ENCODE measurements at regions not wholly inside any gene's neighbourhood (a gene's known extent, or its start where the extent isn't known, plus 50 kb on each side); places are given as distances from the start of the nearest gene placed in this dataset.

DNA sequence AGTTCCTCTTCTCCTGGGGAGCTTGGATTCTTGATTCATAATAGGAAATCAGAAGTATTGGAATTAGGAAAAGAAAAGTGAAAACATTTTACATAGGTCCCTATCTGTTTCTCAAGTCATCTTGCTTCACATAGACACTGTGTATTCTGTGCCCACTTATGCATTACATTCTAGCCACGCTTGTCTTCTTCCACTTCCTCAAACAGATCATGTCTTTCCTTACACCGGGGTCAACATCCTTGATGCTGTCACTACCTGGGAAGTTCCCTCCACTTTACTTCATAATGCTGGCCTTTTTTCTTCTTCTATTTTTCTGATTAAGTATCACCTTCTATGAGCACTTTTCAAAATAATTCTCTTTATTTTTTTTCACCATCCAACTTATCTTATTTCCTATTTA is 606.4 kb upstream of the CDH8 start:
- intact Hi-C loops (cut with DNase I): no loop called here
- Histone ChIP-seq H3K9me3 (no peaks in the 10 kb centered on the region), H3K4me3 (no peak overlapping the region), H3K9ac (ENCODE audit: low read depth in 2 of 2, low read length in 2 of 2) (no peak overlapping the region), H3K27me3 (no peaks in the 10 kb centered on the region), H3K36me3 (no peaks in the 10 kb centered on the region), H3K27ac (no peak overlapping the region), H3K4me1 (no peaks in the 10 kb centered on the region)
- no peak for TF ChIP-seq CTCF (IDR thresholded peaks at IDR 0.05)
- no peak for DNase-seq

- DNase-seq: no peak
- H3K36me3 ChIP-seq: no peaks in the 10 kb centered on the region
- H3K9ac ChIP-seq (ENCODE audit: low read depth in 2 of 2, low read length in 2 of 2): no peak overlapping the region
- H3K27ac ChIP-seq: no peak overlapping the region
- H3K9me3 ChIP-seq: no peaks in the 10 kb centered on the region
- H3K27me3 ChIP-seq: no peaks in the 10 kb centered on the region
- no peaks in the 10 kb centered on the region for H3K4me1 ChIP-seq
- no peak for TF ChIP-seq CTCF (IDR thresholded peaks at IDR 0.05)
- no peak overlapping the region for H3K4me3 ChIP-seq
- intact Hi-C loops (cut with DNase I): no loop called here
Measured at GRCh38 chr16:62639890-62640289, 603.7 kb upstream of the CDH8 start.

DNA sequence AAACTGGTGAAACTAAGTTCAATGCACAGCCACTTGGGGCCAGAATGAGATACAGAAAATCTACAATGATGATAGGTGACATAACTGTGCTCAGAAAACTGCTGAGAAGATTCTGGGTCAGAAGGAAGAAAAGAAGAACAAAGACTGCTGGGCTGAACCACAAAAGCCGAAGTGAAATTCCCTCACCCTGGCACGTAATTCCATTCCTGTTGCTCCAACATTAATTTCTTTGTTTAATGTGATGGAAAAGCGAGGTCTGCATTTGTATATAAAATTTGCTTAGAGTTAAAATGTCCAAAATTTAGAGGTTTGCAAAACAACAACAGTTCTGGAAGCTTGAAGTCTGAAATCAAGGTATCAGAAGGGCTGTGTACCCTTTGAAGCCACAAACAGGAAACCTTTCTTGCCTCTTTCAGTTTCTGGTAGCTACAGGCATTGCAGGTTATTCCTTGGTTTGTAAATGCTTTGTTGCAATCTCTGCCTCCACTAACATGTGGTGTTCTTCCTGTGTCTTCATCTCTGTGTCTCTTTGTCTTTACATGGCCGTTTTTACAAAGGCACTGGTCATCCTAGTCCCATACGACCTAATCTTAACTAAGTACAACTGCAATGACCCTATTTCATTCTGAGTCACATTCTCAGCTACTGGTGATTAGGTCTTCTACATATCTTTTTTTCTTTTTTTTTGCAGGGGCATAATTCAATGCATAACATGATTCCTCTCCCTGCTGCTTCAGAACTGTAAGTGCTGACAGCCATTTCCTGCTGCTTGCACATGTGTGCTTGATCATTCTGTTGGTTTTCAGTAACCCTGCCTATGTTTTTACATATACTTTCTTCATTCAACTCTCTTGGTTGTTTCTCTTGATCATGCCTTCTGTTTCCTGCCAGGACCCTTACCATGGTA is 603.0 kb upstream of the CDH8 start:
- H3K4me3 ChIP-seq: no peak overlapping the region
- H3K27ac ChIP-seq: no peak overlapping the region
- intact Hi-C loops (cut with DNase I): no loop called here
- DNase-seq: no peak
- no peaks in the 10 kb centered on the region for H3K36me3 ChIP-seq
- H3K9ac ChIP-seq (ENCODE audit: low read depth in 2 of 2, low read length in 2 of 2): no peak overlapping the region
- H3K9me3 ChIP-seq: no peaks in the 10 kb centered on the region
- H3K4me1 ChIP-seq: no peaks in the 10 kb centered on the region
- no peak for TF ChIP-seq CTCF (IDR thresholded peaks at IDR 0.05)
- H3K27me3 ChIP-seq: no peaks in the 10 kb centered on the region

- TF ChIP-seq CTCF (IDR thresholded peaks at IDR 0.05): no peak
- Histone ChIP-seq H3K4me1 (no peaks in the 10 kb centered on the region), H3K9ac (ENCODE audit: low read depth in 2 of 2, low read length in 2 of 2) (no peak overlapping the region), H3K4me3 (no peak overlapping the region), H3K27me3 (no peaks in the 10 kb centered on the region), H3K9me3 (no peaks in the 10 kb centered on the region), H3K36me3 (no peaks in the 10 kb centered on the region), H3K27ac (no peak overlapping the region)
- intact Hi-C loops (cut with DNase I): no loop called here
- no peak for DNase-seq
Measured at GRCh38 chr16:62638324-62638911, 602.2 kb upstream of the CDH8 start.

DNA sequence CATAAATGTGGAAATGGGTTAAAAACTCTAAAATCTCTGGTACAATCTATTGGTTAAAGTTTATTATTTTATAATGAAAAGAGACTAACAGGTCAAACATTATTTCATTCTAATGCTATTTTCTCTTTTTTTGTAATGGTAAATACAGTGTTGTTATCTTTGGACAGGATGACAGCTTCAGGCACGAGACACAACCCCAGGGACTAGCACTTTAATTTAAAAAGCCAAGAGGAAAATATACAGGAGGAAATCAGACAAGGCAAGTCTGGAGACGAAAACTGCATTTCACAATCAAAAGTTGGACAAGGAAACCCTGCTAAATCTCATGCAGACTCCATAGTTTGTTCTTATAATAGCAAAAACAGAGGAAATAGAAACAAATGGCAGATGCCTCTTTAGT is 589.1 kb upstream of the CDH8 start:
- intact Hi-C loops (cut with DNase I): no loop called here
- H3K27me3 ChIP-seq: no peaks in the 10 kb centered on the region
- no peaks in the 10 kb centered on the region for H3K9me3 ChIP-seq
- DNase-seq: no peak
- H3K9ac ChIP-seq (ENCODE audit: low read depth in 2 of 2, low read length in 2 of 2): no peak overlapping the region
- TF ChIP-seq CTCF (IDR thresholded peaks at IDR 0.05): no peak
- H3K4me3 ChIP-seq: no peak overlapping the region
- no peak overlapping the region for H3K27ac ChIP-seq
- H3K4me1 ChIP-seq: no peaks in the 10 kb centered on the region
- no peaks in the 10 kb centered on the region for H3K36me3 ChIP-seq

Data from colonic mucosa (tissue), 4 donors.